Thoracic aorta (tissue), 2 donors: ENCODE measurements at regions not wholly inside any gene's neighbourhood (a gene's known extent, or its start where the extent isn't known, plus 50 kb on each side); places are given as distances from the start of the nearest gene placed in this dataset.
"Not testable (repeated sequence)": the region's sequence is repeated elsewhere in the genome, so short reads cannot be mapped to it uniquely, and the experiment has no call there.

Experiments used
- ATAC-seq: fragments of 150-250 bp; one replicate; pipeline ENCODE4 v1.8.0; 2017; ENCODE audit warnings: low read depth; ENCODE audit not compliant: insufficient number of reproducible peaks, low FRiP score
- DNase-seq: peaks from one replicate; pipeline ENCODE4 v3.0.0-alpha.2; 2020; ENCODE audit warnings: low spot score
- H3K27ac ChIP-seq, 2 donors: fragments of 200-600 bp; sonication (generic); 1 replicate in 1 of 2; 2 replicates in 1 of 2; pipeline ENCODE4 v1.5.1; 2016; ENCODE audit warnings: mild to moderate bottlenecking in 2 of 2, moderate library complexity in 2 of 2
- H3K27me3 ChIP-seq: fragments of 200-600 bp; sonication (generic); replicated peaks from 2 replicates; pipeline ENCODE4 v1.6.0; 2016; ENCODE audit warnings: mild to moderate bottlenecking; ENCODE audit not compliant: insufficient read depth
- H3K36me3 ChIP-seq: fragments of 200-600 bp; sonication (generic); one replicate; pipeline ENCODE4 v1.5.1; 2016
- H3K4me1 ChIP-seq, 2 donors: fragments of 200-600 bp; sonication (generic); 1 replicate in 1 of 2; 2 replicates in 1 of 2; pipeline versions ENCODE4 v1.5.1 to v1.6.0; 2016; ENCODE audit warnings: low read depth in 2 of 2, mild to moderate bottlenecking in 1 of 2; ENCODE audit not compliant: control insufficient read depth in 1 of 2
- H3K4me3 ChIP-seq: fragments of 200-600 bp; sonication (generic); 2 replicates; pipeline ENCODE4 v1.5.1; 2016; ENCODE audit warnings: mild to moderate bottlenecking
- H3K9me3 ChIP-seq: fragments of 200-600 bp; sonication (generic); 2 replicates; pipeline ENCODE4 v1.5.1; 2016
- TF ChIP-seq, protein P1 (sequence below): fragments of 200-600 bp; sonication (generic); IDR thresholded peaks from one replicate; pipeline ENCODE4 v1.5.1; 2019; ENCODE audit warnings: antibody characterized with exemption

GRCh38 chr7:159335181-159335926 is 190.7 kb upstream of the VIPR2 start:
- H3K4me1 ChIP-seq, ATAC-seq: not testable (repeated sequence)

DNA sequence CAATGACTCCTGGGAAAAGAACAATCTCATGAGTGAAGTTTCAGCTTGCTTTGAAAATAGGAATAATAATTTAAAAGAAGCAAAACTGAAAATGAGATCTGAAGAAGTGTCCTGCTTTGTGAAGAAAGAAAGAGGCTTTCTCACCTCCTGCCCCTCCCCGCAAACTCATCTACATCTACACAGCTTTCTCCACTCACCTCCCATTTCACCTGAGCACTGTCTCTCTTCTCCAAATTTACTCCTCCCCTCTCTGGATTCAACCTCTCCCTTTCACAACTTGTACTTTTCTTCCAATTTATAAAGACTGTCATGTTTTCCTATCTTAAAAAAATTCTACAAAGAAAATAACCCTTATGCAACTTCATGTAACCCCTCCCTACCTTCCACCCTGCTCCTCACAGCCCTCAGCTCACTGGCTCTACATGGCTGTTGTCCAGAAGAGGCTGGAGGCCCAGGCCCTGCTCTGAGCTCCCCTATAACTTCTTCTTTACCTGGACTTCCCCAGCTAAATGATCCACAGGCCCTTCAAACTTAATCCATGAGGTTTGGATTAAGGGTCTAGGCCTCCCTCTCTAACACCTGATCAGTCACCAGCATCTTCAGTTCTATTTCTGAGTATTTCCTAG is 188.3 kb upstream of the VIPR2 start:
- not testable (repeated sequence) for ATAC-seq, DNase-seq, H3K4me1 ChIP-seq

More at GRCh38 chr7:159335181-159335926, 190.7 kb upstream of the VIPR2 start:
- not testable (repeated sequence) for H3K4me3 ChIP-seq, H3K27ac ChIP-seq, DNase-seq, H3K27me3 ChIP-seq, H3K9me3 ChIP-seq, H3K36me3 ChIP-seq

DNA sequence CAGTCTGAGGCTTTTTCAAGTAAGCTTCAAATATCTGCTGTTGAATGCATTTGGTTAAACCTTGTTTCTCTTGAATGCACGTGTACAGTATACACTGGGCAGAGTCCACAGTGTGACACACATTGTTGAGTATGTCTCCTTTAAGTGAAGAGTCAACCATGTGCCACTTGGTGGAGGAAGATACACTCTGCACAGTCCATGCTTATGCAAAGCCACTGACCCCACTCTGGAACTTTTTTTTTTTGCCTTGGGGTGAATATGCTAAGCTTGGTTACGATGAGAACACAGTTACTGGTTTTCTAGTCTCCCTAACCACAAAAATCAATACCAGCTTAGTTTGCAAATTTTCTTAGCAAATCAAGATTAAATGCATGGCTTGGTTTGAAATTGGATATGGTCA is 186.8 kb upstream of the VIPR2 start:
- Histone ChIP-seq H3K27me3 (no peaks in the 10 kb centered on the region), H3K36me3 (no peaks in the 10 kb centered on the region), H3K9me3 (peaks cover 16% of the 10 kb centered on the region), H3K4me1 (no peaks in the 10 kb centered on the region), H3K4me3 (no peak overlapping the region), H3K27ac (no peak overlapping the region)
- DNase-seq (no peak), ATAC-seq (no peak)
- TF ChIP-seq, protein P1, sequence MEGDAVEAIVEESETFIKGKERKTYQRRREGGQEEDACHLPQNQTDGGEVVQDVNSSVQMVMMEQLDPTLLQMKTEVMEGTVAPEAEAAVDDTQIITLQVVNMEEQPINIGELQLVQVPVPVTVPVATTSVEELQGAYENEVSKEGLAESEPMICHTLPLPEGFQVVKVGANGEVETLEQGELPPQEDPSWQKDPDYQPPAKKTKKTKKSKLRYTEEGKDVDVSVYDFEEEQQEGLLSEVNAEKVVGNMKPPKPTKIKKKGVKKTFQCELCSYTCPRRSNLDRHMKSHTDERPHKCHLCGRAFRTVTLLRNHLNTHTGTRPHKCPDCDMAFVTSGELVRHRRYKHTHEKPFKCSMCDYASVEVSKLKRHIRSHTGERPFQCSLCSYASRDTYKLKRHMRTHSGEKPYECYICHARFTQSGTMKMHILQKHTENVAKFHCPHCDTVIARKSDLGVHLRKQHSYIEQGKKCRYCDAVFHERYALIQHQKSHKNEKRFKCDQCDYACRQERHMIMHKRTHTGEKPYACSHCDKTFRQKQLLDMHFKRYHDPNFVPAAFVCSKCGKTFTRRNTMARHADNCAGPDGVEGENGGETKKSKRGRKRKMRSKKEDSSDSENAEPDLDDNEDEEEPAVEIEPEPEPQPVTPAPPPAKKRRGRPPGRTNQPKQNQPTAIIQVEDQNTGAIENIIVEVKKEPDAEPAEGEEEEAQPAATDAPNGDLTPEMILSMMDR, result no peak

More for the DNA sequence above, 188.3 kb upstream of the VIPR2 start:
- not testable (repeated sequence) for H3K4me3 ChIP-seq, H3K27me3 ChIP-seq, H3K9me3 ChIP-seq, H3K27ac ChIP-seq, H3K36me3 ChIP-seq

DNA sequence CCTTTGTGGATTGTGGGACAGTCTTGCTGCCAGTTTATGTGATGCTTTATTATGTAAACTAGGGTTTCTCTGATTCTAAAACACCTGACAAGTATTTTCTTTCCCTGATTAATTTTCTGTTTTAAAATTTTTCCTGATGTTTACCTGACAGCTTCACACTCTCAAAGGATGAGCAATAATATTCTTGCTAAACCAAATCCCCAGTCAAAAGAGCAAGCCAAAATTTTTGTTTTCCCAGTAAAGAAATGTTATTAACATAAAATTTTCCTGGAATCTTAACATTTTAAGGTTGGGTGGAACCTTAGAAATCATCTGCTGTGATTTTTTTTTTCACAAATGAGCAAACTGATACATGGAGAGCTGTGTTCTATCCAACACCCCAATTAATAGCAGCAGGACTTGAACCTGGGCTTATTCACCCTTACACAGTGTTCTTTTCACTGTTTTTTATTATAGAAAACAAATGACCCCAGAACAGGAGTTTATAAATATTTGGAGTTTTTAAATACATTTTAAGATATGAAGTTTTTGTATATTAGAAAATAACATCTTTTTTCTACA is 185.2 kb upstream of the VIPR2 start:
- peaks cover 16% of the 10 kb centered on the region for H3K9me3 ChIP-seq
- no peaks in the 10 kb centered on the region for H3K27me3 ChIP-seq
- H3K4me1 ChIP-seq, result no peaks in the 10 kb centered on the region
- H3K36me3 ChIP-seq, result no peaks in the 10 kb centered on the region
- DNase-seq (no peak), ATAC-seq (no peak)
- no peak overlapping the region for H3K4me3 ChIP-seq
- no peak overlapping the region for H3K27ac ChIP-seq
- TF ChIP-seq, protein P1, result no peak

- Histone ChIP-seq H3K4me3 (no peak overlapping the region), H3K4me1 (no peaks in the 10 kb centered on the region), H3K27ac (no peak overlapping the region), H3K36me3 (no peaks in the 10 kb centered on the region), H3K27me3 (no peaks in the 10 kb centered on the region), H3K9me3 (peaks cover 16% of the 10 kb centered on the region)
- TF ChIP-seq, protein P1, result no peak
- DNase-seq (no peak), ATAC-seq (no peak)
These were observed 183.4 kb upstream of the VIPR2 start for GRCh38 chr7:159328096-159328495.

DNA sequence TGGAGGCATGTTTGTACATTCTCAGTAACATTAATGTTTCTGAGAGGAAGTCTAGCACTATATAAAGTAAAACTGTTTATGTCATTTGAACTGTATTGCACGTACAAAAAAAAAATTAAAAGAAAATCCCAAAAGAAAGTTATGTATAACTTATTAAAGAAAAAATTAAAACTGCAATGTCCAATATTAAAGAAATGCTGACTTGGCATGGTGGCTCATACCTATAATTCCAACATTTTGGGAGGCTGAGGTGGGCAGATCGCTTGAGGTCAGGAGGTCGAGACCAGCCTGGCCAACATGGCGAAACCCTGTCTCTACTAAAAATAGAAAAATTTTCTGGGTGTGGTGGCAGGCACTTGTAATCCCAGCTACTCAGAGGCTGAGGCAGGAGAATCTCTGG is 178.7 kb upstream of the VIPR2 start:
- DNase-seq (no peak), ATAC-seq (no peak)
- Histone ChIP-seq H3K36me3 (no peaks in the 10 kb centered on the region), H3K27ac (no peak overlapping the region), H3K4me1 (no peaks in the 10 kb centered on the region), H3K27me3 (no peaks in the 10 kb centered on the region), H3K4me3 (no peak overlapping the region), H3K9me3 (peaks cover 12% of the 10 kb centered on the region)
- TF ChIP-seq, protein P1, result no peak
